ENCODE measurements at regions not wholly inside any gene's neighbourhood (a gene's known extent, or its start where the extent isn't known, plus 50 kb on each side); places are given as distances from the start of the nearest gene placed in this dataset.

GRCh38 chr9:85291266-85291665 is 450.5 kb downstream of the AGTPBP1 start:
- TF ChIP-seq POLR2A (IDR thresholded peaks at IDR 0.05; ENCODE audit: low read depth, low read length) = no peak
- TF ChIP-seq RAD21 (IDR thresholded peaks at IDR 0.05; ENCODE audit: low read length) = no peak
